HG03442 (cell line): ENCODE measurements at regions not wholly inside any gene's neighbourhood (a gene's known extent, or its start where the extent isn't known, plus 50 kb on each side); places are given as distances from the start of the nearest gene placed in this dataset.

ENCODE experiments used
- ATAC-seq: cut with Tn5 transposase; IDR thresholded peaks from one replicate; pipeline ENCODE4 v1.9.1; 2021; ENCODE audit warnings: mild to moderate bottlenecking, moderate library complexity; ENCODE audit not compliant: unreplicated experiment

DNA sequence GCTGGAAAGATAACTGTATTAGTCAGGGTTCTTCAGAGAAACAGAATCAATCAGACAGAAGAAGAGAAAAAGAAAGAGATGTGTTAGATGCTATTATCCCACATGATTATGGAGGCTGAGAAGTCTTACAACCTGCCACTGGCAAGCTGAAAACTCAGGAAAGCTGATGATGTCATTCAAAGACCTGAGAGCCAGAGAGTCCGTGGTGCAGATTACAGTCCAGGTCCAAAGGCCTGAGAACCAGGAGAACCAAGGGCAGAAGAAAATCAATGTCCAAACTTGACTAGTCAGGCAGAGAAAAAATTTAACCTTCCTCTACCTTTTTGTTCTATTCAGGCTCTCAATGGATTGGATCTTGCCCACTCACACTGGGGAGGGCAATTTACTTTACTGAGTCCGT is 172.5 kb downstream of the QDPR start:
- ATAC-seq: no peak

DNA sequence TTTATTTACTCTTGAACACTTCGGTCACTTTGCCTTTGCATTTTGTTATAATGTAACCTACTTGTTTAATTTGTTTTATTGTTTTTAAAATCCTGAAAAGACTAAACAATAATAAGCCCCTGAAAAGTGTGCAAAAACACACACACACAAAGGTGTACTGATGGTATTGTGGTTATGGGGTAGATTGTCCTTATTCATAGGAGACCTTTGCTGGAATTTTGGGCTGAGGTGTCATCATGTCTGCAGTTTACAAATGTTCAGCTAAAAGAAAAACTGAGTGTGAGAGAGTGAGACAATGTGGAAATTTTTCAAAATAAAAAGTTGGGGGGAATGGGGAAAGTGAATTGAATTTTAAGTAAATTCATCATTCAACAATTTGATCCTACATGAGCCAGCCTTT is 174.9 kb downstream of the QDPR start:
- ATAC-seq: peak; percentile 11

DNA sequence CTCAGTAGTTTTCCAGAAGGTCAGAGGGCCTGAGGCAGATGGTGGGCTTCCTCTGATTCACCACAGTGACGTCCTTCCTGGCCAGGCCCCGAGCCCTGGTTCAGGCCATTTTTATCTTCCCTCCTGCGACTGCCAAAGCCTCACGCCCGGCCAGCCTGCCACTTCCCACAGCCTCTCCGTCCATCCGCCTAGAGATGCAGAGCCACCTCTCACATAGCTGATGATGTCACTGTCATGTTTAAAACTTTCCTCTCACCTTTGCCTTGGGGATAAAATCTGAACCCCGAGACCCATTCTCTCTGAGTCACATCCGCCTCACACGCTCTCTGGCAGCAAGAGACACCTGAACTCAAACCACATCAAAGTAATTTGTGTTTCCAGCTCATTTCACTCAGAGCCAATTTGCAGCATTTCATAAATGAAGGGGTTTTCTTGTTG is 175.3 kb downstream of the QDPR start:
- ATAC-seq: peak; percentile 98

DNA sequence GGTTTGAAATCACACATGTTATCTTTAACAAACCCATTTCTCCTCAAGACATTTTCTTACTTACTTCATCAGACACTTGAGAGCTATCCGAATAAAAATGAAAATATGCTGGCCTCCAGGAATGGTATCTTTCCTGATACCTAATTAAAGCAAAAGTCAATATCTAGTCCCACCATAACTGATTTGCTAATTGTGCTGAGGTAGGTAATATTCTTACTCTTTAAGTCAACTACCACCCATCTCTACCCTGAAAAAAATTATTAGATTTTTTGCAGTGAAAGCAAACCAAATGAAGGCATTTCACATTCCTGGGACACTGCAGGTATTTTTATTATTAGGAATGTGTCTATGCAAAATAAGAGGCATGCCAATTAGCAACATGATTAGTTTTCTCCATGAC is 175.8 kb downstream of the QDPR start:
- no peak for ATAC-seq

DNA sequence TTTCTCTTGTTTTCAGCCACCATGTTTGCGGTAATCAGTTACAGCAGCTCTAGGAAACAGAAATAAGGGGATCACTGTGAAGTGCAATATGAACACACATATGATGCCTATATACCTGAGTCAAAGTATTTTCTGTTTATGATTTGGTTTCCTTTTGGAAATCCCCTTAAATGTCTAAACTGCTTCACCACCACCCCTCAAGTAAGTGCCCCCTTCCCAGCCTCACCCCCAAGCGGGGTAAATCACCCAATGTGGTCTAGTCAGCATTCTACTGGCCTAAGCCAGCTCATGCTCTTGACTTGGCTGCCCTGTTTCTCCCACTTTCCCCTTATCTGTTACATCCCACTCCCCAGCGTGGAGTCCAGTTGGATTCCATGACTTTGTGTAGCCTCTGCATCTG is 176.5 kb downstream of the QDPR start:
- ATAC-seq: no peak

DNA sequence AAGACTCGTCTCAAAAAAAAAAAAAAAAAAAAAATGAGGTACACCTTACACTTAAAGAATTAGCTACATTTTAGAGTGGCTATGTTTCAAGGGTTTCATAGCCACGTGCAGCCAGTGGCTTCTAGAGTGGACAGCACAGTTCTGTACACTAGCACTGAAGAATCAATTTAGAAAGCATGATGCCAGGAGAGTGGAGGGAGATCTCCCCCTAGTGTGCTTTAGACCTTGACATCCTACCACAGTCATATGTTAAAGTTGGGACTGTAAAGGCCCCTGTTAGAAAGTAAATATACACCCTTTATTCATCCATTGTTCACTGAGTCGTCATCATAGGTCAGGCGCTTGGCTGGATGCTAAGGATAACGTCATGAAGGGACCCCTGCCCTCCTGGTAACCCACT is 179.4 kb downstream of the QDPR start:
- ATAC-seq: no peak

DNA sequence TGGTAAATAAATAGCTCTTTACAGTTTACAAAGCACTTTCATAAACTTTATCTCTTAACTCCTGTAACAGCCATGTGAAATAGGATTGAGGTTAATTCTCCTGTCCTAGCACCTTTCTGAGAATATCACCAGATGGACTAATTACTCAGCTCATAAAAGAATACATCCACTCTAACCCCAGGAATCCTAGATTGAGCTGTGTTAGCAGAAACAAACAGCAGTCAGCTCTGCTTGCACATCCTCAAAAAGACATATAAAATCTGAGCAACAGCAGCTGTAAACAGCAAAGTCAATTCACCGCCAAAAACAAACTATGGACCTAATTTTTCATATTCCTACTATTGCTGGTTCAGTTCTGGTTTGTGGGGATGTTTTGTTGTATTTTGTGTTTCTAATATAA is 182.8 kb downstream of the QDPR start:
- ATAC-seq: no peak

DNA sequence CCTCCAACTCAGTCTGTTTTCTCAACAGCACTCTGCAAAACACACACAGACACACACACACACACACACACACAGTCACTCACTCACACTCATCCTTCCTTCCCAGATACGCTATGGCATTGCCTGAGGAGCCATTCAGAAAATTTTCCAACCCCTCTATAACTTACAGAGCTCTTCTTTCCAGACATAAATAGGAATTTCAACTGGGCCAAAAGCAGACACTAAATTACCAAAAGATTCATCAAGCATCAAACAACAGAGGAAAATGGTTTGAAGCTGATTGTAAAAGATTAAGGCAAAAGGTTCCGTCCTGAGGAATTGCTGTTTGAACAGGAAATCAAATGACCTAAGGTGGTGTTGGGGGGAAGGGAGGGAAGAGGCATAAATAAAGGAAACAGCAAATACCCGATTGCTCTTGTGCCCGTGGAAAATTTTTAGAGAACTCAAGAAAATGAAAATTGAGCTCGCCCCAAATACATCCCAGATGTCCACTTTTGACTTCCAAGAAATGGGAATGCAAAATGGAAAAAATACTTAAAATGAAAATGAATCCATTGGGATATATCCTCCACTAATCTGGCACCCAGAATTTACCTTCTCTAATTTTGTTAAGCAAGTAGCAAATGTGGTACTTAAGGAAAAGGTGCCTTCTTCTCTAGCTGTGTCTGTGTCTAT is 183.6 kb downstream of the QDPR start:
- ATAC-seq: no peak

DNA sequence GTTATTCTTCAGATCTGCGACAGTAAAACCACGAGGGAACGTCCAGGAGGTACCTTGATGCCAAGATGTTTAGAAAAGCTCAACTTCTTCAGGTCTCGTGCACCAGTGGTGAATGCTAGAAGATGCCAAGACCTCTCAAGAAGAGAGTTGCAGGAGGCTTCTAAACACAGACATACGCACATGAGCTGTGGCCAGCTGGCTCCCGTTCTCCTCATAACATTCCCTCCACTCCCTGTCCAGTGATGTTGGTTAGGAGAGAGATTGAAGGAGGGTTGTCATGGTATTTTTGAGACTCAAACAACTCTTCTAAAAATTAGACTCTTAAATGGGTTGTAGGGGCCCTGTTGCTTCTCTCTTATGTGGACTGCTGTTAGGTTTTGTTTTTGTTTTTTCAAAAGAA is 184.3 kb downstream of the QDPR start:
- ATAC-seq: no peak

DNA sequence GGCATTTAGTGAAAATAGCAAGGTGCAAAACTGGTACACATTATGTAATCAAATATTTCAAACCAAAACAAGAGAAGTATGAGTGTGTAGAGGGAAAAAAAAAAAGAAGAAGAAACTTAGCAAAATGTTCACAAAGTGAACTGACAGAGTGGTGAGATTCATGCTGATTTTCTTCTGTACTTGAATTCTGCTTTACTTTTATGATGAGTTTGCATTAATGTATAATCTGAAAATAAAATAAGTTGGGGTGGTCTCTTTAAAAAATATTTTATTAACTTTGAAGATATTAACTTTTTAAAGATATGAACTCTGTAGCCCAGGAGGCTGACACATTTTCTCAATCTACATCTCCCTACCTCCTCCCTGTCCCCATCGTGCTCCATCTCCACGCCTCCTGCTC is 185.1 kb downstream of the QDPR start:
- ATAC-seq: no peak

DNA sequence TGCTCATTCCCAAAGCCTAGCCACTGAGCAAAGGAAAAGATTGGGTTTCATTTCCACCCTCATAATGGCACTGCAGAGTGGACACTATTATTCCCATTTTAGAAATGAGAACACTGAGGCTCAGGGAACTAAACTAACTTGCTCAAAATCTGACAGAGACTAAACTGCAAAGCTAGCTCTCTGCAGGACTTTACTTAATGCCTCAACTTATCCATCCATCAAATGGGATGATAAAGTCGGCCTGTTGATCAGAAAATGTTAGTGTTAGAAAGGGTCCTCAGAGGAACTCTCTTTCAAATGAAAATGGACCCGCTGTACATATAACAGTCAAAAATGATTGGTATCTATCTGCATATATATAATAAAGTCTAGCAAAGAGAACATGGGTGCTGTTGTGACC is 186.8 kb downstream of the QDPR start:
- ATAC-seq: no peak

DNA sequence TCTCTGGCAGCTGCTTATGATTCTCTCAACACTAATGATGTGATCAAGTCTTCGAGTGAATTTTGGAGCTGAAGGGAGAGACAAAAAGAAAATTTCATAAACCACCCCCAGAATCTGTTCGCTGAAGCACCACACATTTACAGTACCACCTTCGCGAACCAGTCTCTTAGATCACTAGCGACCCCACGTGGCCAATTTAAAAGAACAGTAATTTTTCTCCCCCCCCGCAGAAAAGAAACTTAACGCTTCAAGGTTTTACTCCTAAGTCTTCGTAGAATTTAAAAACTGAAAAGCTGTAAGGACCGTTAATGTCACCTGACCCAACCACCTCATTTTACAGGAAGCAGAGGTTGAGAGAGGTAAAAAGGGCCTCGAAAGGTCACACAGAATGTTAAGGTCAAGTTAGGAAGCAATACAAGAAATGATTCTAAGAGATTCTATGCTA is 187.5 kb downstream of the QDPR start:
- ATAC-seq: peak; percentile 48

DNA sequence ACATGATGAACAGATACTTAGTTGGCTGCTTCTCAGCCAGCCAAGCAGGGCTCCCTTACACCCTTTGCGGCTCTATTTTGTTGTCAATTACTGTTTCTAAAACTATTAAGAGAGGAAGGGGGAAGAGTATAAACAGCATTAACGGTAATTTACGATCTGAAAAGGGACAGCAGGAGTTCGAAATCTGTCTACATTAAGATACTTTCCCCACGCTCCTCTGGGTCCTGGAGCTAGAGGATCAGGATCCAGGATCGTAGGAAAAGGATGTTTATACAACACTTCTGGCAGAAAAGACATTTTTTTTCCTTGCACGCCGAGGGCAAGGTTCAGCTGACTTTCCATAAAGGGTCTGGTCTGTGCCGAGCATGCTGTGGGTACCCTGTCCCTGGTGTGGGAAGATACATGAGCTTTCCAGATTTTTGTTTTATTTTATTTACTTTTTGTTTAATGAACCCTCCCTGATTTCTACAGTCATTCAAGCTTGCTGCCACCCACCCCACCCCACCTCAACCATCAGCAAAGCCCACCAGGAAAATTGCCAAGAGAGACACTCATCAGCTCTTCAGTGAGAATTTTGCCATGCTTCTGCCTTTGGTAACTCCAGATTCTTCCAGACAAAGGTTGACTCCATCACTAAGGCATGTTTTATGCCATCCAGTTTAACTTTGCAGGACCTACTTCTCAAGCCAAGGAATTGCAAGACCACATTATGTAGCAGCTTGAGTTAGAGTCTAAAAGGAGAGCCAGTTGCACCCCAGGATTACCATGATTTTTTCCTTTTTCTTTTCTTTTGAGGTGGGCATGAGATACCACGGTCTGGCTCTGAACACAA is 188.1 kb downstream of the QDPR start:
- ATAC-seq: no peak

DNA sequence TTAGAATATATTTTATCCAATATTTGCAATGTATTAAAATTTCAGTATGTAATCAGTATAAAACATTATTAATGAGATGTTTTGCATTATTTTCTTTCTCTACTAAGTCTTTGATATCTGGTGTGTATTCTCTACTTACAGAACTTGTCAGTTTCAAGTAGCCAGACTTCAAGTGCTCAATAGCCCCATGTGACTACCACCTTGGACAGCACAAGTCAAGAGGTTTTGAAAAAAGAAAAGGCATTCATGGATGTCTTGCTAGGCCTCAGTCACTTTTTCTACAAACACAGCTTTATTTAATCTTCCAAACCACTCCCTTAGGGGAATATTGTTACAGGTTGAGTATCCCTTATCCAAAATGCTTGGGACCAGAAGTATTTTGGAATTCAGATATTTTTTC is 189.4 kb downstream of the QDPR start:
- ATAC-seq: no peak

DNA sequence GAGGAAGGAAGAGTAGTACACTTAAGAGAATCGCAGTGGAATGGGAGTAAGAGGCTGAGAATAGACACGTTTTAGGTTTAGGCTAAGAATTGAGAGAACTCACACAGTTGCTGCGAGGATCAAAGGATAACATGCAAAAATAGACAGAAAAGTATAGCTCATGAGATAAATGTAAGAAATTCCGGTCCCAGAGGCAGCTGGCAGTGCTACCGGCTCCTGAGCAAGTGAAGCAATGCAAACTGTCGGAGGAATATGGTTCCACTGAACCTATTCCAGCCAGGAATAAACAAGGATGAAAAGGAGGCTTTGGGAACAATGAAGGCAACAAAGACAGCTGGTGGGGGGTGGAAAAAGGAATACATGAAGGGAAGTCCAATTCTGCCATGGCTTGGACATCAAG is 191.8 kb downstream of the QDPR start:
- no peak for ATAC-seq

DNA sequence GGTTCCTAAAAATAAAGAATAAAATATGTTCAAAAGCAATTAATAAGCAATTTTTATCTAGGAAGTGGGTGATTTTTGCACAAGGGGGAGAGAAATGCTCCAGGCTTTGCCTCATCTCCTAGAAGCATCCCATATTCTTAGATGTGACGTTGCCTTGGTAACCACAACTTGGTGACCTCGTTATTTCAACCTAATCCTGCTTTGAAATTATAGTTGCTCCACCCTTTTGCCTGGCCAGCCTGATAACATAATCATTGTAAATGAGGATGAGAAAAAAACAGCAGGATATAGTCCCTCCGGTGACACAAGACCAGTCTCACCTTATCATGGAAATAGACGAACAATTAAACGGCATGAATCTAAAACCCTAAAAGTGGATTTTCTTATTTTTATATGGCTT is 194.4 kb downstream of the QDPR start:
- ATAC-seq: no peak

DNA sequence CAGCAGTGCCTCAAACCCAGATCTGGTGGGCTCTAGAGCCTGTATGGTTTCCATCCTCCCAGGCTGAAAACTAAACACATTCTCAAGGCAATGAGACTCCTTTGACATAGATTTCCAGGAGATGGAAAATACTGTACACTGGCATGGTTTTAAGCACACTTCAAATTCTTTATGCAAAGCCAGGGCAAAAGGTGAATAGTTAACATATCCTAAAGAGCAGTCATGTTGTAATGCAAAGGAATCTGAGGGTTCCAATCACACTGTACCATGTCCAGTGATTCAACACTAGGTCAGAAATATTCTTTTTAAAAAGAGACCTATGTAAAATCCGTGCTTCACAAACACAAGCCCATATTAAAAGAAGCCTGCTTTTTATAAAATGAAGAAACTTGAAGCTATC is 195.3 kb downstream of the QDPR start:
- no peak for ATAC-seq

DNA sequence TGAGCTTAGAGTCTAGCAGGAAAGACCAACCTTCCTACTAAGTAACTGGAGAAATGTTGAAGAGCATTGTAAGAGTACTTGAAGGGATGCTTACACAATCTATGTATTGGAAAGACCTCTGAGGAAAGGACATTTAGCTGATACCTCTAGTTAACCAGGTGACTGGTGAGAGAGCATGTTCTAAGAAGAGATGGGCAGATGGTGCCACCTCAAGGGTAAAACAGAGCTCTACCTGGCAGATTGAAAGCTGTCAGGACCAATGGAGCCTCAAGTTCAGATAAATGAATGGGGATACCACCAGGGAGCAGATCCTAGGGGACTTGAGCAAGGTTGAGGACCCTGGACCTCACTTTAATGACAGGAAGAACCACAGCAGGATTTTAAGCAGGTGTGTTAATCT is 196.4 kb downstream of the QDPR start:
- no peak for ATAC-seq

DNA sequence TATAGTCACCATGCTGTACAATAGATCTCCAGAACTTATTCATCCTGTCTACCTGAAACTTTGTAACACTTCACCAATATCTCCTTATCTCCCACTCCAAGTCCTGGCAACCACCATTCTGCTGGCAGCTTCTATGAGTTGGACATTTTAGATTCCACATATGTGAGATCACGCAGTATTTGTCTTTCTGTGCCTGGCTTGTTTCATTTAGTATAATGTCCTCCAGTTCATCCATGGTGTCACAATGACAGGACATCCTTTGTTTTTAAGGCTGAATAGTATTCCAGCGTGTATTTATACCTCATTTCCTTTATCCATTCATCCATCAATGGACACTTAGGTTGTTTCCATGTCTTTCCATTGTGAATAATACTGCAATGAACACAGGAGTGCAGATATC is 198.7 kb downstream of the QDPR start:
- no peak for ATAC-seq

DNA sequence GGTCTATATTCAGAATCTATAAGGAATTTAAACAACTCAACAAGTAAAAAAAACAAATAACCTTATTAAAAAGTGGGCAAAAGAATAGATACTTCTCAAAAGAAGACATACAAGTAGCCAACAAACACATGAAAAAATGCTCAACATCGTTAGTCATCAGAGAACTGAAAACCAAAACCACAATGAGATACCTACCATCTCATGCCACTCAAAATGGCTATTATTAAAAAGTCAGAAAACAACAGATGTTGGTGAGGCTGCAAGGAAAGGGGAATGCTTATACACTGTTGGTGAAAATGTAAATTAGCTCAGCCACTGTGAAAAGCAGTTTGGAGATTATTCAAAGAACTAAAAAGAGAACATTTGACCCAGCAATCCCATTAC is 201.6 kb downstream of the QDPR start:
- ATAC-seq: peak; percentile 75

DNA sequence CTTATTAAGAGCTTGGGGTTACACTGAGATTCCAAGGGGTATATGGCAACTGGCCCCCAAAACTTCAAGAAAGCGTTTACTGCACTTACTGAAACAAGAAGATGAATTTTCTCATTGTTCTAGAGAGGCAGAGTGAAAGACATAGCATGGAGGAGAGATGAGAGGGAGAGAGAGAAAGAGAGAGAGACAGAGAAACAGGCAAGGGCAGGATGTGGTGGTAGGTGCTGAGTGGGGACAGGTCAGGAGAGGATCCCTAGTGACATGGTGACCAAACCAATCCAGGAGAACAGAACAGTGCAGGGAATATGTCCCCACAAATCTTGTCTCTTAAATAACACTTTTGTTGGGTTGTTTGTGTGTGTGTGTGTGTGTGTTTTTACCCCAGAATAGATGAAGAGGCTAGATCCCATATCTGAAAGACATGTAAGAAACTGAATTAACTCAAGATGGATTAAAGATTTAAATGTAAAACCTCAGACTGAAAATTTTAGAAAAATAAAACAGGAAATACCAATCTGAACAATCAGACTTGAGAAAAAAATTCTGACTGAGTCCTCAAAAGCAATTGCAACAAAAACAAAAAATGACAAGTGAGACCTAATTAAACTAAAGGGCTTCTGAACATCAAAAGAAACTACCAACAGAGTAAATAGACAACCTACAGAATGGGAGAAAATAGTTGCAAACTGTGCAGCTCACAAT is 202.2 kb downstream of the QDPR start:
- ATAC-seq: no peak

DNA sequence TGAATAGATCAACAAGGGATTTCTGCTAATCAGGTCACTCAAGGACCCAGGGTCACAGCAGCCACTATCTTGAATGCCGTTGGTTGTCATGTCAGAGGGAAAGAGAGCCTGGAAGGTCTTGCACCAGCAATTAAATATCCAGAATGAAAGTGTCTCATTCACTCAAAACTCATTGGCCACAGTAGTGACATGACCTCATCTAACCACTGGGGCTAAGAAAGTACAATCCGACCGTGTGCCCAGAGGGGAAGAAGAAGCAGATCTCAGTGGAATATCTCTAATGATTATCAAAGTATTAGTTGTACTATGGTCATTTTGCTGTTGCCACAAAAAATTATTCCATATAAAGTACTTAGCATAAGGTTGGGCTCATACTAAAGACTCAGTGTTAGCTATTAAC is 210.0 kb downstream of the QDPR start:
- no peak for ATAC-seq
